K562 (cell line): ENCODE measurements at regions not wholly inside any gene's neighbourhood (a gene's known extent, or its start where the extent isn't known, plus 50 kb on each side); places are given as distances from the start of the nearest gene placed in this dataset.
A peak's percentile ranks its signal among the peaks of the same experiment; 100 is the strongest.

Experiments used
- CREM ChIP-seq: IDR thresholded peaks from 2 replicates; pipeline ENCODE4 v1.6.1; 2014; ENCODE audit warnings: antibody characterized with exemption, low read depth
- GATAD2B ChIP-seq: fragments of 450-650 bp; IDR thresholded peaks from 2 replicates; pipeline ENCODE4 v1.6.1; 2017; ENCODE audit warnings: mild to moderate bottlenecking, borderline replicate concordance
- HDAC8 ChIP-seq: fragments of 450-650 bp; IDR thresholded peaks from 2 replicates; pipeline ENCODE4 v1.6.1; 2016; ENCODE audit warnings: mild to moderate bottlenecking, missing genetic modification characterization, moderate library complexity, missing compliant biosample characterization
- MECOM ChIP-seq: fragments of 250-450 bp; sonication (Bioruptor Pico); IDR thresholded peaks from 2 replicates; pipeline ENCODE4 v1.8.0; 2022; ENCODE audit warnings: inconsistent platforms
- MYBL2 ChIP-seq, 2 experiments: fragments of 450-650 bp in 1 of 2; sonication (generic) in 1 of 2; formaldehyde crosslinking in 1 of 2; IDR thresholded peaks; 2 replicates each; pipeline versions ENCODE4 v1.6.1 to v1.8.1; 2017 to 2022; ENCODE audit warnings: borderline replicate concordance in 1 of 2, inconsistent platforms in 1 of 2, low read depth in 1 of 2, mild to moderate bottlenecking in 1 of 2, missing genetic modification reagents in 1 of 2, moderate library complexity in 1 of 2
- NCOA1 ChIP-seq: fragments of 450-650 bp; IDR thresholded peaks from 2 replicates; pipeline ENCODE4 v1.6.1; 2016; ENCODE audit warnings: low read depth
- POU5F1 ChIP-seq: fragments of 150-350 bp; IDR thresholded peaks from 2 replicates; pipeline ENCODE4 v1.6.1; 2014; ENCODE audit warnings: borderline replicate concordance, low read length, low read depth, mild to moderate bottlenecking; ENCODE audit not compliant: partially characterized antibody
- PTRF ChIP-seq: fragments of 450-650 bp; IDR thresholded peaks from 2 replicates; pipeline ENCODE4 v1.6.1; 2016; ENCODE audit warnings: mild to moderate bottlenecking, missing genetic modification characterization, missing compliant biosample characterization
- RBM22 ChIP-seq: fragments of 200-400 bp; formaldehyde crosslinking; IDR thresholded peaks from 2 replicates; pipeline ENCODE4 v1.6.1; 2018; ENCODE audit warnings: low read length, low read depth; ENCODE audit not compliant: poor library complexity, severe bottlenecking
- TCF7 ChIP-seq: sonication (generic); IDR thresholded peaks from 2 replicates; pipeline ENCODE4 v1.6.1; 2016; ENCODE audit warnings: antibody characterized with exemption, borderline replicate concordance
- ZNF263 ChIP-seq: sonication (generic); formaldehyde crosslinking; IDR thresholded peaks from 2 replicates; pipeline ENCODE4 v1.8.0; 2022; ENCODE audit warnings: mild to moderate bottlenecking, missing genetic modification reagents, borderline replicate concordance
- TF ChIP-seq, protein P1 (sequence below): fragments of 200-600 bp; sonication (generic); IDR thresholded peaks from one replicate; pipeline ENCODE4 v1.6.1; 2012; ENCODE audit warnings: mild to moderate bottlenecking, low read depth, low read length, inconsistent platforms
- TF ChIP-seq, protein P2 (sequence below), 2 experiments: IDR thresholded peaks in 1 of 2; conservative IDR thresholded peaks in 1 of 2; 2 replicates each; pipeline ENCODE4 v1.6.1; 2016; ENCODE audit warnings: low read depth in 2 of 2, mild to moderate bottlenecking in 1 of 2, missing compliant biosample characterization in 1 of 2, missing genetic modification characterization in 1 of 2, moderate library complexity in 1 of 2

DNA sequence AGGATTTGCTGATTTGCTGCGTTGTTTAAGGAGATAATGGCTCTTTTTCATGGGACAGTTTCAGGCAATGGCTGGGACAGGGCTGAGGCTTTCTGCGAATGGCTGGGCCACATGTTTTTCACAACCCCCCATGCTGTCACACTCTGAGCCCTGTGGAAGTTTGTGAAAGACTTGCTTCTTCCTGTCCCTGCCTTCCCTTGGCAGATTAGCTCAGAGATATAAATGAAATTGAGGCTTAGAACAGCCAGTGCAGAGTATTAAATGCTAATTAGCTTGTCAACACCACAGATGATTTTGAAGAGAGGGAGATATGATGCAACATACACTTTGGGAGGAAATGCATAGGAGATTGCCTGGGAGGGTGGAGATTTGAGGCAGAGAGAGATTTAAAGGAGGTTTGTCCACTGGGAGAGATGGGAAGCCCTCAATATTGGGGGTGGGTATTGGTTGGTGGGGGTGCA is 232.0 kb downstream of the SH2D4B start (continued):
- TF ChIP-seq, protein P1, sequence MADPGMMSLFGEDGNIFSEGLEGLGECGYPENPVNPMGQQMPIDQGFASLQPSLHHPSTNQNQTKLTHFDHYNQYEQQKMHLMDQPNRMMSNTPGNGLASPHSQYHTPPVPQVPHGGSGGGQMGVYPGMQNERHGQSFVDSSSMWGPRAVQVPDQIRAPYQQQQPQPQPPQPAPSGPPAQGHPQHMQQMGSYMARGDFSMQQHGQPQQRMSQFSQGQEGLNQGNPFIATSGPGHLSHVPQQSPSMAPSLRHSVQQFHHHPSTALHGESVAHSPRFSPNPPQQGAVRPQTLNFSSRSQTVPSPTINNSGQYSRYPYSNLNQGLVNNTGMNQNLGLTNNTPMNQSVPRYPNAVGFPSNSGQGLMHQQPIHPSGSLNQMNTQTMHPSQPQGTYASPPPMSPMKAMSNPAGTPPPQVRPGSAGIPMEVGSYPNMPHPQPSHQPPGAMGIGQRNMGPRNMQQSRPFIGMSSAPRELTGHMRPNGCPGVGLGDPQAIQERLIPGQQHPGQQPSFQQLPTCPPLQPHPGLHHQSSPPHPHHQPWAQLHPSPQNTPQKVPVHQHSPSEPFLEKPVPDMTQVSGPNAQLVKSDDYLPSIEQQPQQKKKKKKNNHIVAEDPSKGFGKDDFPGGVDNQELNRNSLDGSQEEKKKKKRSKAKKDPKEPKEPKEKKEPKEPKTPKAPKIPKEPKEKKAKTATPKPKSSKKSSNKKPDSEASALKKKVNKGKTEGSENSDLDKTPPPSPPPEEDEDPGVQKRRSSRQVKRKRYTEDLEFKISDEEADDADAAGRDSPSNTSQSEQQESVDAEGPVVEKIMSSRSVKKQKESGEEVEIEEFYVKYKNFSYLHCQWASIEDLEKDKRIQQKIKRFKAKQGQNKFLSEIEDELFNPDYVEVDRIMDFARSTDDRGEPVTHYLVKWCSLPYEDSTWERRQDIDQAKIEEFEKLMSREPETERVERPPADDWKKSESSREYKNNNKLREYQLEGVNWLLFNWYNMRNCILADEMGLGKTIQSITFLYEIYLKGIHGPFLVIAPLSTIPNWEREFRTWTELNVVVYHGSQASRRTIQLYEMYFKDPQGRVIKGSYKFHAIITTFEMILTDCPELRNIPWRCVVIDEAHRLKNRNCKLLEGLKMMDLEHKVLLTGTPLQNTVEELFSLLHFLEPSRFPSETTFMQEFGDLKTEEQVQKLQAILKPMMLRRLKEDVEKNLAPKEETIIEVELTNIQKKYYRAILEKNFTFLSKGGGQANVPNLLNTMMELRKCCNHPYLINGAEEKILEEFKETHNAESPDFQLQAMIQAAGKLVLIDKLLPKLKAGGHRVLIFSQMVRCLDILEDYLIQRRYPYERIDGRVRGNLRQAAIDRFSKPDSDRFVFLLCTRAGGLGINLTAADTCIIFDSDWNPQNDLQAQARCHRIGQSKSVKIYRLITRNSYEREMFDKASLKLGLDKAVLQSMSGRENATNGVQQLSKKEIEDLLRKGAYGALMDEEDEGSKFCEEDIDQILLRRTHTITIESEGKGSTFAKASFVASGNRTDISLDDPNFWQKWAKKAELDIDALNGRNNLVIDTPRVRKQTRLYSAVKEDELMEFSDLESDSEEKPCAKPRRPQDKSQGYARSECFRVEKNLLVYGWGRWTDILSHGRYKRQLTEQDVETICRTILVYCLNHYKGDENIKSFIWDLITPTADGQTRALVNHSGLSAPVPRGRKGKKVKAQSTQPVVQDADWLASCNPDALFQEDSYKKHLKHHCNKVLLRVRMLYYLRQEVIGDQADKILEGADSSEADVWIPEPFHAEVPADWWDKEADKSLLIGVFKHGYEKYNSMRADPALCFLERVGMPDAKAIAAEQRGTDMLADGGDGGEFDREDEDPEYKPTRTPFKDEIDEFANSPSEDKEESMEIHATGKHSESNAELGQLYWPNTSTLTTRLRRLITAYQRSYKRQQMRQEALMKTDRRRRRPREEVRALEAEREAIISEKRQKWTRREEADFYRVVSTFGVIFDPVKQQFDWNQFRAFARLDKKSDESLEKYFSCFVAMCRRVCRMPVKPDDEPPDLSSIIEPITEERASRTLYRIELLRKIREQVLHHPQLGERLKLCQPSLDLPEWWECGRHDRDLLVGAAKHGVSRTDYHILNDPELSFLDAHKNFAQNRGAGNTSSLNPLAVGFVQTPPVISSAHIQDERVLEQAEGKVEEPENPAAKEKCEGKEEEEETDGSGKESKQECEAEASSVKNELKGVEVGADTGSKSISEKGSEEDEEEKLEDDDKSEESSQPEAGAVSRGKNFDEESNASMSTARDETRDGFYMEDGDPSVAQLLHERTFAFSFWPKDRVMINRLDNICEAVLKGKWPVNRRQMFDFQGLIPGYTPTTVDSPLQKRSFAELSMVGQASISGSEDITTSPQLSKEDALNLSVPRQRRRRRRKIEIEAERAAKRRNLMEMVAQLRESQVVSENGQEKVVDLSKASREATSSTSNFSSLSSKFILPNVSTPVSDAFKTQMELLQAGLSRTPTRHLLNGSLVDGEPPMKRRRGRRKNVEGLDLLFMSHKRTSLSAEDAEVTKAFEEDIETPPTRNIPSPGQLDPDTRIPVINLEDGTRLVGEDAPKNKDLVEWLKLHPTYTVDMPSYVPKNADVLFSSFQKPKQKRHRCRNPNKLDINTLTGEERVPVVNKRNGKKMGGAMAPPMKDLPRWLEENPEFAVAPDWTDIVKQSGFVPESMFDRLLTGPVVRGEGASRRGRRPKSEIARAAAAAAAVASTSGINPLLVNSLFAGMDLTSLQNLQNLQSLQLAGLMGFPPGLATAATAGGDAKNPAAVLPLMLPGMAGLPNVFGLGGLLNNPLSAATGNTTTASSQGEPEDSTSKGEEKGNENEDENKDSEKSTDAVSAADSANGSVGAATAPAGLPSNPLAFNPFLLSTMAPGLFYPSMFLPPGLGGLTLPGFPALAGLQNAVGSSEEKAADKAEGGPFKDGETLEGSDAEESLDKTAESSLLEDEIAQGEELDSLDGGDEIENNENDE: no peak
- TF ChIP-seq GATAD2B (no peak), TCF7 (no peak), POU5F1 (no peak), PTRF (tag) (no peak), MECOM (CRISPR knock-in tag) (peak; percentile 73), MYBL2 (IDR thresholded peaks at IDR 0.05; ENCODE audit: low read depth) (no peak), MYBL2 (CRISPR knock-in tag; IDR thresholded peaks at IDR 0.05; ENCODE audit: borderline replicate concordance) (no peak), ZNF263 (CRISPR knock-in tag) (no peak), NCOA1 (peak; percentile 38; the same call in 1 of the 2 replicates), HDAC8 (tag) (no peak), CREM (no peak), RBM22 (no peak)
- TF ChIP-seq, protein P2, sequence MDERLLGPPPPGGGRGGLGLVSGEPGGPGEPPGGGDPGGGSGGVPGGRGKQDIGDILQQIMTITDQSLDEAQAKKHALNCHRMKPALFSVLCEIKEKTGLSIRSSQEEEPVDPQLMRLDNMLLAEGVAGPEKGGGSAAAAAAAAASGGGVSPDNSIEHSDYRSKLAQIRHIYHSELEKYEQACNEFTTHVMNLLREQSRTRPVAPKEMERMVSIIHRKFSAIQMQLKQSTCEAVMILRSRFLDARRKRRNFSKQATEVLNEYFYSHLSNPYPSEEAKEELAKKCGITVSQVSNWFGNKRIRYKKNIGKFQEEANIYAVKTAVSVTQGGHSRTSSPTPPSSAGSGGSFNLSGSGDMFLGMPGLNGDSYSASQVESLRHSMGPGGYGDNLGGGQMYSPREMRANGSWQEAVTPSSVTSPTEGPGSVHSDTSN (CRISPR knock-in tag; IDR thresholded peaks at IDR 0.05; ENCODE audit: low read depth): no peak
- TF ChIP-seq, protein P2 (tag; conservative IDR thresholded peaks at IDR 0.05; ENCODE audit: low read depth): peak; percentile 84
